ENCODE measurements at regions not wholly inside any gene's neighbourhood (a gene's known extent, or its start where the extent isn't known, plus 50 kb on each side); places are given as distances from the start of the nearest gene placed in this dataset.

GRCh38 chr2:208573569-208573968 is 167.0 kb downstream of the PTH2R start:
- TF ChIP-seq CTCF (IDR thresholded peaks at IDR 0.05; ENCODE audit: borderline replicate concordance, extremely low read depth, insufficient read depth): no peak
- H3K4me3 ChIP-seq (ENCODE audit: low read length in 3 of 3): peak overlapping the region in 1 of 3 donors; percentile 28
- H3K9ac ChIP-seq (ENCODE audit: low read length in 3 of 3): no peak overlapping the region
- H3K27ac ChIP-seq (ENCODE audit: low read depth in 2 of 2, low read length in 2 of 2): peak overlapping the region; percentile 5 to 46
- peaks cover 0 to 10% (median 9%) of the 10 kb centered on the region in 3 donors for H3K4me1 ChIP-seq (ENCODE audit: control insufficient read depth in 2 of 3, insufficient read depth in 2 of 3, low read depth in 1 of 3, low read length in 3 of 3)
- FAIRE-seq (peak; percentile 39), DNase-seq (peak in 3 of 5 donors; percentile 19 to 58 (median 34))
- no peaks in the 10 kb centered on the region for H3K27me3 ChIP-seq (ENCODE audit: control insufficient read depth, insufficient read depth, low read length)
- intact Hi-C loops (cut with DNase I): no loop called here
- H3K36me3 ChIP-seq (ENCODE audit: control insufficient read depth in 2 of 3, insufficient read depth in 3 of 3, low read length in 3 of 3): no peaks in the 10 kb centered on the region
- H3K9me3 ChIP-seq (ENCODE audit: control insufficient read depth in 2 of 3, insufficient read depth in 1 of 3, low read length in 3 of 3): no peaks in the 10 kb centered on the region

- H3K4me3 ChIP-seq (ENCODE audit: low read length in 3 of 3): no peak overlapping the region
- no peak overlapping the region for H3K27ac ChIP-seq (ENCODE audit: low read depth in 2 of 2, low read length in 2 of 2)
- no peak for FAIRE-seq
- H3K4me1 ChIP-seq (ENCODE audit: control insufficient read depth in 2 of 3, insufficient read depth in 2 of 3, low read depth in 1 of 3, low read length in 3 of 3): no peaks in the 10 kb centered on the region
- no peak overlapping the region for H3K9ac ChIP-seq (ENCODE audit: low read length in 3 of 3)
- intact Hi-C loops (cut with DNase I): no loop called here
- no peaks in the 10 kb centered on the region for H3K9me3 ChIP-seq (ENCODE audit: control insufficient read depth in 2 of 3, insufficient read depth in 1 of 3, low read length in 3 of 3)
- no peaks in the 10 kb centered on the region for H3K36me3 ChIP-seq (ENCODE audit: control insufficient read depth in 2 of 3, insufficient read depth in 3 of 3, low read length in 3 of 3)
- peak in 1 of 5 donors; percentile 39 for DNase-seq
- TF ChIP-seq CTCF (IDR thresholded peaks at IDR 0.05; ENCODE audit: borderline replicate concordance, extremely low read depth, insufficient read depth): no peak
- H3K27me3 ChIP-seq (ENCODE audit: control insufficient read depth, insufficient read depth, low read length): no peaks in the 10 kb centered on the region
These were observed 173.1 kb downstream of the PTH2R start for GRCh38 chr2:208579678-208580077.

- Histone ChIP-seq H3K9ac (ENCODE audit: low read length in 3 of 3) (no peak overlapping the region), H3K4me1 (ENCODE audit: control insufficient read depth in 2 of 3, insufficient read depth in 2 of 3, low read depth in 1 of 3, low read length in 3 of 3) (no peaks in the 10 kb centered on the region), H3K27me3 (ENCODE audit: control insufficient read depth, insufficient read depth, low read length) (no peaks in the 10 kb centered on the region), H3K4me3 (ENCODE audit: low read length in 3 of 3) (no peak overlapping the region), H3K27ac (ENCODE audit: low read depth in 2 of 2, low read length in 2 of 2) (no peak overlapping the region), H3K36me3 (ENCODE audit: control insufficient read depth in 2 of 3, insufficient read depth in 3 of 3, low read length in 3 of 3) (no peaks in the 10 kb centered on the region), H3K9me3 (ENCODE audit: control insufficient read depth in 2 of 3, insufficient read depth in 1 of 3, low read length in 3 of 3) (no peaks in the 10 kb centered on the region)
- intact Hi-C loops (cut with DNase I): no loop called here
- FAIRE-seq (no peak), DNase-seq (no peak)
- no peak for TF ChIP-seq CTCF (IDR thresholded peaks at IDR 0.05; ENCODE audit: borderline replicate concordance, extremely low read depth, insufficient read depth)
These were observed 177.9 kb downstream of the PTH2R start for GRCh38 chr2:208584378-208584985.

- Histone ChIP-seq H3K9me3 (ENCODE audit: control insufficient read depth in 2 of 3, insufficient read depth in 1 of 3, low read length in 3 of 3) (no peaks in the 10 kb centered on the region), H3K9ac (ENCODE audit: low read length in 3 of 3) (no peak overlapping the region), H3K27me3 (ENCODE audit: control insufficient read depth, insufficient read depth, low read length) (no peaks in the 10 kb centered on the region), H3K36me3 (ENCODE audit: control insufficient read depth in 2 of 3, insufficient read depth in 3 of 3, low read length in 3 of 3) (no peaks in the 10 kb centered on the region), H3K4me1 (ENCODE audit: control insufficient read depth in 2 of 3, insufficient read depth in 2 of 3, low read depth in 1 of 3, low read length in 3 of 3) (no peaks in the 10 kb centered on the region), H3K4me3 (ENCODE audit: low read length in 3 of 3) (no peak overlapping the region), H3K27ac (ENCODE audit: low read depth in 2 of 2, low read length in 2 of 2) (no peak overlapping the region)
- DNase-seq (no peak), FAIRE-seq (no peak)
- intact Hi-C loops (cut with DNase I): no loop called here
- TF ChIP-seq CTCF (IDR thresholded peaks at IDR 0.05; ENCODE audit: borderline replicate concordance, extremely low read depth, insufficient read depth): no peak
These were observed 179.9 kb downstream of the PTH2R start for GRCh38 chr2:208586516-208586915.

All from kidney (tissue), 13 donors.